ENCODE measurements at regions not wholly inside any gene's neighbourhood (a gene's known extent, or its start where the extent isn't known, plus 50 kb on each side); places are given as distances from the start of the nearest gene placed in this dataset.
"Not testable (repeated sequence)": the region's sequence is repeated elsewhere in the genome, so short reads cannot be mapped to it uniquely, and the experiment has no call there.

- no peak for DNase-seq (ENCODE audit: low spot score)
Measured at GRCh38 chr6:15137086-15137485, 108.8 kb upstream of the JARID2 start.

- DNase-seq (ENCODE audit: low spot score), result no peak
Measured at GRCh38 chr6:15143086-15143485, 102.8 kb upstream of the JARID2 start.

GRCh38 chr6:15143540-15143939 lies 102.3 kb upstream of the JARID2 start:
- DNase-seq (ENCODE audit: low spot score), result no peak

- DNase-seq (ENCODE audit: low spot score), result no peak
Measured at GRCh38 chr6:15145821-15146220, 100.0 kb upstream of the JARID2 start.

GRCh38 chr6:15147827-15148226 lies 98.0 kb upstream of the JARID2 start:
- DNase-seq (ENCODE audit: low spot score), result no peak

- DNase-seq (ENCODE audit: low spot score), result no peak
Measured at GRCh38 chr6:15148356-15148946, 97.4 kb upstream of the JARID2 start.

GRCh38 chr6:15150207-15150606 lies 95.7 kb upstream of the JARID2 start:
- DNase-seq (ENCODE audit: low spot score), result no peak

- no peak for DNase-seq (ENCODE audit: low spot score)
Measured at GRCh38 chr6:15152700-15153099, 93.2 kb upstream of the JARID2 start.

- no peak for DNase-seq (ENCODE audit: low spot score)
Measured at GRCh38 chr6:15153191-15153590, 92.7 kb upstream of the JARID2 start.

- DNase-seq (ENCODE audit: low spot score), result no peak
Measured at GRCh38 chr6:15157479-15157878, 88.4 kb upstream of the JARID2 start.

- no peak for DNase-seq (ENCODE audit: low spot score)
Measured at GRCh38 chr6:15158821-15159619, 86.8 kb upstream of the JARID2 start.

GRCh38 chr6:15160812-15161211 lies 85.1 kb upstream of the JARID2 start:
- DNase-seq (ENCODE audit: low spot score), result no peak

GRCh38 chr6:15164855-15165254 lies 81.0 kb upstream of the JARID2 start:
- not testable (repeated sequence) for DNase-seq (ENCODE audit: low spot score)

GRCh38 chr6:15166121-15166520 lies 79.7 kb upstream of the JARID2 start:
- DNase-seq (ENCODE audit: low spot score), result no peak

GRCh38 chr6:15170126-15170525 lies 75.7 kb upstream of the JARID2 start:
- no peak for DNase-seq (ENCODE audit: low spot score)

- no peak for DNase-seq (ENCODE audit: low spot score)
Measured at GRCh38 chr6:15171026-15171425, 74.8 kb upstream of the JARID2 start.

GRCh38 chr6:15176816-15177370 lies 69.0 kb upstream of the JARID2 start:
- no peak for DNase-seq (ENCODE audit: low spot score)

- no peak for DNase-seq (ENCODE audit: low spot score)
Measured at GRCh38 chr6:15183979-15184378, 61.9 kb upstream of the JARID2 start.

GRCh38 chr6:15184441-15184861 lies 61.4 kb upstream of the JARID2 start:
- DNase-seq (ENCODE audit: low spot score), result no peak

- not testable (repeated sequence) for DNase-seq (ENCODE audit: low spot score)
Measured at GRCh38 chr6:15185111-15185510, 60.8 kb upstream of the JARID2 start.

GRCh38 chr6:15193451-15193850 lies 52.4 kb upstream of the JARID2 start:
- DNase-seq (ENCODE audit: low spot score), result not testable (repeated sequence)

- DNase-seq (ENCODE audit: low spot score), result no peak
Measured at GRCh38 chr6:15194453-15194852, 51.4 kb upstream of the JARID2 start.

All from Ammon's horn (tissue), 1 donor.